ENCODE measurements at regions not wholly inside any gene's neighbourhood (a gene's known extent, or its start where the extent isn't known, plus 50 kb on each side); places are given as distances from the start of the nearest gene placed in this dataset.
"Not testable (repeated sequence)": the region's sequence is repeated elsewhere in the genome, so short reads cannot be mapped to it uniquely, and the experiment has no call there.

GRCh38 chr2:238599549-238600505, 173.1 kb downstream of the ASB1 start:
- DNase-seq (ENCODE audit: low read depth in 2 of 2), result no peak

GRCh38 chr2:238600506-238601432, 174.0 kb downstream of the ASB1 start:
- no peak for DNase-seq (ENCODE audit: low read depth in 2 of 2)

- DNase-seq (ENCODE audit: low read depth in 2 of 2), result no peak
Measured at GRCh38 chr2:238601433-238602222, 174.9 kb downstream of the ASB1 start.

- no peak for DNase-seq (ENCODE audit: low read depth in 2 of 2)
Measured at GRCh38 chr2:238602223-238602960, 175.7 kb downstream of the ASB1 start.

GRCh38 chr2:238603596-238603995, 176.9 kb downstream of the ASB1 start:
- DNase-seq (ENCODE audit: low read depth in 2 of 2), result no peak

- no peak for DNase-seq (ENCODE audit: low read depth in 2 of 2)
Measured at GRCh38 chr2:238606311-238606710, 179.6 kb downstream of the ASB1 start.

GRCh38 chr2:238613610-238614009, 186.9 kb downstream of the ASB1 start:
- DNase-seq (ENCODE audit: low read depth in 2 of 2), result no peak

GRCh38 chr2:238614376-238614775, 187.6 kb downstream of the ASB1 start:
- no peak for DNase-seq (ENCODE audit: low read depth in 2 of 2)

GRCh38 chr2:238615187-238615586, 188.5 kb downstream of the ASB1 start:
- no peak for DNase-seq (ENCODE audit: low read depth in 2 of 2)

GRCh38 chr2:238616681-238617080, 190.0 kb downstream of the ASB1 start:
- no peak for DNase-seq (ENCODE audit: low read depth in 2 of 2)

GRCh38 chr2:238618494-238619283, 192.0 kb downstream of the ASB1 start:
- not testable (repeated sequence) for DNase-seq (ENCODE audit: low read depth in 2 of 2)

- no peak for DNase-seq (ENCODE audit: low read depth in 2 of 2)
Measured at GRCh38 chr2:238627899-238628298, 201.2 kb downstream of the ASB1 start.

GRCh38 chr2:238629064-238629463, 202.3 kb downstream of the ASB1 start:
- DNase-seq (ENCODE audit: low read depth in 2 of 2), result no peak

- no peak for DNase-seq (ENCODE audit: low read depth in 2 of 2)
Measured at GRCh38 chr2:238631491-238632180, 204.9 kb downstream of the ASB1 start.

- no peak for DNase-seq (ENCODE audit: low read depth in 2 of 2)
Measured at GRCh38 chr2:238632181-238633060, 205.7 kb downstream of the ASB1 start.

GRCh38 chr2:238633426-238634328, 206.9 kb downstream of the ASB1 start:
- DNase-seq (ENCODE audit: low read depth in 2 of 2), result no peak

- no peak for DNase-seq (ENCODE audit: low read depth in 2 of 2)
Measured at GRCh38 chr2:238634701-238635357, 208.1 kb downstream of the ASB1 start.

Data from stimulated activated CD4-positive, alpha-beta T cell treated with anti-CD3 and anti-CD28 coated beads, Interleukin-1b, Interleukin-23, amount 100 ng/mL, for 1 hour (primary cell).